H1 (cell line): ENCODE measurements at regions not wholly inside any gene's neighbourhood (a gene's known extent, or its start where the extent isn't known, plus 50 kb on each side); places are given as distances from the start of the nearest gene placed in this dataset.

ENCODE experiments used
- CTCF ChIA-PET: fragments of 300-600 bp; sonication (Branson Sonifier 250); formaldehyde crosslinking; loops from one replicate; lab custom pipeline; 2021; ENCODE audit not compliant: partially characterized antibody; lab: Charles Lee
- POLR2A ChIA-PET: fragments of 300-600 bp; sonication (Branson Sonifier 250); formaldehyde crosslinking; loops from one replicate; lab custom pipeline; 2021; ENCODE audit warnings: inconsistent platforms; ENCODE audit not compliant: partially characterized antibody; lab: Charles Lee
- DNase-seq, 2 experiments: peaks; one replicate each; pipeline versions ENCODE4 v3.0.0 to v3.0.0-alpha.2; 2010 to 2022; ENCODE audit warnings: low spot score in 2 of 2, low read depth in 1 of 2, mixed read lengths in 1 of 2
- FAIRE-seq: peaks from 2 replicates; lab custom pipeline; 2011; peaks lifted over from hg19 to GRCh38; lab: Jason Lieb, UNC
- H2AFZ ChIP-seq: 2 replicates; pipeline ENCODE4 v1.8.1; 2012; ENCODE audit warnings: low read length, inconsistent platforms
- H2AK5ac ChIP-seq: 2 replicates; pipeline ENCODE4 v1.6.1; 2013; ENCODE audit warnings: low read depth, low read length
- H2BK120ac ChIP-seq: replicated peaks from 2 replicates; pipeline ENCODE3; 2013; ENCODE audit warnings: low read depth, low read length, inconsistent platforms
- H2BK12ac ChIP-seq: 2 replicates; pipeline ENCODE4 v1.6.1; 2013; ENCODE audit warnings: low read depth, low read length
- H2BK15ac ChIP-seq: 2 replicates; pipeline ENCODE4 v1.6.1; 2013; ENCODE audit warnings: low read length
- H2BK20ac ChIP-seq: 2 replicates; pipeline ENCODE4 v1.6.1; 2013; ENCODE audit warnings: low read length
- H2BK5ac ChIP-seq: 2 replicates; pipeline ENCODE4 v1.6.1; 2013; ENCODE audit warnings: low read depth, low read length
- H3K14ac ChIP-seq: 2 replicates; pipeline ENCODE4 v1.6.1; 2013; ENCODE audit warnings: inconsistent platforms; ENCODE audit not compliant: insufficient read length
- H3K18ac ChIP-seq: 2 replicates; pipeline ENCODE4 v1.6.1; 2013; ENCODE audit warnings: low read length; ENCODE audit errors: extremely low read depth
- H3K23ac ChIP-seq: 2 replicates; pipeline ENCODE4 v1.6.1; 2013; ENCODE audit warnings: inconsistent platforms; ENCODE audit not compliant: insufficient read length
- H3K23me2 ChIP-seq: 2 replicates; pipeline ENCODE4 v1.6.1; 2013; ENCODE audit warnings: low read depth, low read length
- H3K27ac ChIP-seq: 2 replicates; pipeline ENCODE4 v1.6.1; 2011; ENCODE audit warnings: low read depth, low read length, inconsistent platforms
- H3K27me3 ChIP-seq, 4 experiments: replicated peaks in 1 of 4; 1 replicate in 1 of 4; 2 replicates in 3 of 4; pipeline versions ENCODE4 v1.6.1 to v1.8.1; 2011 to 2013; ENCODE audit warnings: low read length in 3 of 4, mild to moderate bottlenecking in 3 of 4, inconsistent platforms in 2 of 4, mixed read lengths in 2 of 4, moderate library complexity in 1 of 4; ENCODE audit not compliant: control insufficient read depth in 3 of 4, insufficient read depth in 3 of 4; ENCODE audit errors: extremely low read depth in 1 of 4
- H3K36me3 ChIP-seq, 4 experiments: 2 replicates each; pipeline versions ENCODE4 v1.6.1 to v1.8.1; 2011 to 2013; ENCODE audit warnings: mild to moderate bottlenecking in 4 of 4, low read length in 3 of 4, moderate library complexity in 2 of 4, control low read depth in 1 of 4, inconsistent platforms in 1 of 4; ENCODE audit not compliant: insufficient read depth in 4 of 4, control insufficient read depth in 2 of 4
- H3K4ac ChIP-seq: replicated peaks from 2 replicates; pipeline ENCODE3; 2013; ENCODE audit warnings: low read length, low read depth, mixed read lengths, inconsistent platforms; ENCODE audit not compliant: insufficient read length
- H3K4me1 ChIP-seq, 4 experiments: replicated peaks in 1 of 4; 1 replicate in 1 of 4; 2 replicates in 3 of 4; pipeline versions ENCODE4 v1.6.1 to v1.8.1; 2011 to 2013; ENCODE audit warnings: low read length in 3 of 4, inconsistent platforms in 2 of 4, mixed read lengths in 1 of 4; ENCODE audit not compliant: insufficient read depth in 4 of 4, control insufficient read depth in 3 of 4
- H3K4me2 ChIP-seq, 2 experiments: 2 replicates each; pipeline versions ENCODE4 v1.6.1 to v1.8.1; 2011 to 2013; ENCODE audit warnings: low read depth in 2 of 2, low read length in 2 of 2, control low read depth in 1 of 2, inconsistent platforms in 1 of 2, mild to moderate bottlenecking in 1 of 2; ENCODE audit not compliant: insufficient read depth in 1 of 2
- H3K4me3 ChIP-seq, 4 experiments: fragments of 200-600, 300-600 bp in 1 of 4; sonication (generic), shearing (Covaris generic), sonication (Bioruptor Twin) in 1 of 4; 2 replicates each; pipeline versions ENCODE4 v1.5.1 to v1.8.1; 2011 to 2016; ENCODE audit warnings: low read length in 4 of 4, low read depth in 3 of 4, control low read depth in 2 of 4, inconsistent platforms in 2 of 4, mild to moderate bottlenecking in 2 of 4, mixed read lengths in 1 of 4, moderate library complexity in 1 of 4; ENCODE audit not compliant: insufficient read depth in 2 of 4; ENCODE audit errors: extremely low read depth in 1 of 4
- H3K56ac ChIP-seq: replicated peaks from 2 replicates; pipeline ENCODE3; 2013; ENCODE audit warnings: low read depth, mild to moderate bottlenecking, mixed read lengths, low read length, inconsistent platforms; ENCODE audit not compliant: insufficient read length
- H3K79me1 ChIP-seq: 2 replicates; pipeline ENCODE4 v1.6.1; 2013; ENCODE audit warnings: low read depth, low read length, control low read depth
- H3K79me2 ChIP-seq, 2 experiments: 2 replicates each; pipeline versions ENCODE4 v1.6.1 to v1.8.1; 2012 to 2013; ENCODE audit warnings: low read length in 2 of 2, mild to moderate bottlenecking in 2 of 2, inconsistent platforms in 1 of 2; ENCODE audit not compliant: insufficient read depth in 2 of 2, control insufficient read depth in 1 of 2
- H3K9ac ChIP-seq, 4 experiments: replicated peaks in 1 of 4; 1 replicate in 1 of 4; 2 replicates in 3 of 4; pipeline versions ENCODE4 v1.6.1 to v1.8.1; 2011 to 2013; ENCODE audit warnings: low read depth in 3 of 4, low read length in 3 of 4, control low read depth in 2 of 4, mild to moderate bottlenecking in 2 of 4, moderate library complexity in 2 of 4, inconsistent platforms in 1 of 4; ENCODE audit errors: extremely low read depth in 1 of 4
- H3K9me3 ChIP-seq, 2 experiments: 2 replicates each; pipeline versions ENCODE4 v1.6.1 to v1.8.1; 2012 to 2013; ENCODE audit warnings: mild to moderate bottlenecking in 2 of 2, moderate library complexity in 2 of 2, control low read depth in 1 of 2, inconsistent platforms in 1 of 2, low read depth in 1 of 2, low read length in 1 of 2, mixed read lengths in 1 of 2; ENCODE audit not compliant: insufficient read depth in 2 of 2
- H4K20me1 ChIP-seq, 2 experiments: replicated peaks in 1 of 2; 2 replicates each; pipeline versions ENCODE3 to v1.8.1; 2011 to 2013; ENCODE audit warnings: inconsistent platforms in 2 of 2, low read length in 2 of 2, mild to moderate bottlenecking in 1 of 2; ENCODE audit not compliant: insufficient read depth in 2 of 2, control insufficient read depth in 1 of 2
- H4K5ac ChIP-seq: 2 replicates; pipeline ENCODE4 v1.6.1; 2013; ENCODE audit warnings: low read length, low read depth, mixed read lengths, inconsistent platforms; ENCODE audit not compliant: insufficient read length
- H4K8ac ChIP-seq: 2 replicates; pipeline ENCODE4 v1.8.0; 2013; ENCODE audit warnings: mild to moderate bottlenecking, moderate library complexity, low read length, inconsistent platforms; ENCODE audit not compliant: insufficient read depth; ENCODE audit errors: extremely low read depth
- H4K91ac ChIP-seq: replicated peaks from 2 replicates; pipeline ENCODE3; 2013; ENCODE audit warnings: low read length, mixed read lengths, inconsistent platforms; ENCODE audit not compliant: insufficient read length
- ASH2L ChIP-seq: fragments of 200-600, 300-600 bp; sonication (generic); IDR thresholded peaks from one replicate; pipeline ENCODE4 v1.7.1; 2017; ENCODE audit warnings: low read length
- BCL11A ChIP-seq, 2 experiments: IDR thresholded peaks; one replicate each; pipeline ENCODE4 v1.6.1; 2011; ENCODE audit warnings: low read depth in 2 of 2, low read length in 2 of 2, mild to moderate bottlenecking in 2 of 2
- CBX5 ChIP-seq: fragments of 300-800, 300-1000 bp; sonication (generic); IDR thresholded peaks from 2 replicates; pipeline ENCODE4 v1.7.1; 2016; ENCODE audit warnings: antibody characterized with exemption, low read length, low read depth
- EP300 ChIP-seq, 2 experiments: IDR thresholded peaks; 1 replicate in 1 of 2; 2 replicates in 1 of 2; pipeline ENCODE4 v1.6.1; 2011 to 2012; ENCODE audit warnings: low read depth in 2 of 2, low read length in 2 of 2, mild to moderate bottlenecking in 2 of 2, borderline replicate concordance in 1 of 2, inconsistent platforms in 1 of 2, moderate library complexity in 1 of 2
- JUND ChIP-seq: IDR thresholded peaks from 2 replicates; pipeline ENCODE4 v1.6.1; 2011; ENCODE audit warnings: mild to moderate bottlenecking, improper control_type of control experiment, low read length
- MAFK ChIP-seq: IDR thresholded peaks from 2 replicates; pipeline ENCODE4 v1.6.1; 2012; ENCODE audit warnings: low read depth, mild to moderate bottlenecking, improper control_type of control experiment, low read length
- NRF1 ChIP-seq: IDR thresholded peaks from 2 replicates; pipeline ENCODE4 v1.6.1; 2011; ENCODE audit warnings: mild to moderate bottlenecking, low read depth, low read length, improper control_type of control experiment
- SAP30 ChIP-seq: fragments of 300-600 bp; sonication (generic); IDR thresholded peaks from 2 replicates; pipeline ENCODE4 v1.7.1; 2012; ENCODE audit warnings: low read length, moderate library complexity, mild to moderate bottlenecking, inconsistent platforms; ENCODE audit not compliant: insufficient read depth, insufficient replicate concordance
- SIRT6 ChIP-seq: IDR thresholded peaks from one replicate; pipeline ENCODE4 v1.7.1; 2012; ENCODE audit warnings: low read length, inconsistent platforms
- SP1 ChIP-seq: IDR thresholded peaks from 2 replicates; pipeline ENCODE4 v1.6.1; 2011; ENCODE audit warnings: low read depth, low read length
- SRF ChIP-seq: IDR thresholded peaks from 2 replicates; pipeline ENCODE4 v1.6.1; 2011; ENCODE audit warnings: mild to moderate bottlenecking, low read depth, low read length, moderate library complexity
- SUZ12 ChIP-seq: fragments of 200-600 bp; sonication (generic); IDR thresholded peaks from 2 replicates; pipeline ENCODE4 v1.6.1; 2012; ENCODE audit warnings: mild to moderate bottlenecking, inconsistent platforms, low read length, moderate library complexity, mixed read lengths
- TAF7 ChIP-seq: optimal IDR thresholded peaks from 2 replicates; pipeline ENCODE3; 2011; ENCODE audit warnings: low read depth, mild to moderate bottlenecking, inconsistent platforms, low read length, moderate library complexity, borderline replicate concordance
- TEAD4 ChIP-seq: IDR thresholded peaks from 2 replicates; pipeline ENCODE4 v1.6.1; 2012; ENCODE audit warnings: low read depth, low read length, inconsistent platforms, mixed read lengths
- YY1 ChIP-seq: IDR thresholded peaks from 2 replicates; pipeline ENCODE4 v1.6.1; 2011; ENCODE audit warnings: low read depth, mild to moderate bottlenecking, low read length
- ZNF274 ChIP-seq: IDR thresholded peaks from 2 replicates; pipeline ENCODE4 v1.7.0; 2012; ENCODE audit warnings: low read length, borderline replicate concordance; ENCODE audit errors: extremely low read depth
- WGBS, 2 experiments: shearing (Covaris generic) in 1 of 2; methylation state at CpG; one replicate each; pipeline versions ENCODE4 v1.1.6 to v1.1.7; 2013 to 2015; ENCODE audit warnings: low lambda C conversion rate in 2 of 2, mixed read lengths in 2 of 2, inconsistent platforms in 1 of 2, low coverage in 1 of 2, missing lambda C conversion rate in 1 of 2; ENCODE audit not compliant: insufficient replicate concordance in 2 of 2, insufficient coverage in 1 of 2, insufficient read length in 1 of 2; ENCODE audit errors: extremely low coverage in 1 of 2, missing lambda C conversion rate in 1 of 2; 5-methylcytosine and 5-hydroxymethylcytosine counted together

GRCh38 chr14:26928019-26928418, 330.2 kb upstream of the NOVA1 start:
- no peak overlapping the region for H2AFZ ChIP-seq
- H3K14ac ChIP-seq: no peak overlapping the region
- no peak overlapping the region for H3K4me3 ChIP-seq
- TF ChIP-seq ASH2L (no peak), TEAD4 (no peak), MAFK (no peak), JUND (no peak), SP1 (no peak), BCL11A (IDR thresholded peaks at IDR 0.05; ENCODE audit: low read depth in 2 of 2, low read length in 2 of 2) (no peak), SAP30 (no peak), SRF (no peak), SIRT6 (no peak), EP300 (IDR thresholded peaks at IDR 0.05; ENCODE audit: borderline replicate concordance in 1 of 2, low read depth in 2 of 2, low read length in 2 of 2) (no peak), YY1 (no peak), SUZ12 (no peak), TAF7 (no peak), NRF1 (no peak), ZNF274 (no peak), CBX5 (no peak)

More at GRCh38 chr14:26928019-26928418, 330.2 kb upstream of the NOVA1 start:
- Histone ChIP-seq H3K23ac (no peak overlapping the region), H3K9ac (no peak overlapping the region), H2BK5ac (no peak overlapping the region), H3K27ac (no peak overlapping the region), H3K18ac (no peak overlapping the region), H3K9me3 (no peaks in the 10 kb centered on the region), H3K4me1 (peaks cover 0 to 6% (median 0%) of the 10 kb centered on the region in 4 experiments; a peak in 3 of 7 replicates), H2AK5ac (no peak overlapping the region), H3K36me3 (no peaks in the 10 kb centered on the region), H2BK120ac (peak overlapping the region; percentile 28), H2BK12ac (no peak overlapping the region), H2BK20ac (no peak overlapping the region), H4K5ac (no peak overlapping the region), H2BK15ac (no peak overlapping the region), H3K79me1 (no peaks in the 10 kb centered on the region), H3K4ac (no peak overlapping the region), H4K91ac (no peak overlapping the region), H3K27me3 (no peaks in the 10 kb centered on the region), H3K56ac (no peak overlapping the region), H3K4me2 (no peak overlapping the region), H4K20me1 (no peaks in the 10 kb centered on the region), H3K79me2 (no peaks in the 10 kb centered on the region), H4K8ac (no peak overlapping the region), H3K23me2 (no peaks in the 10 kb centered on the region)
- ChIA-PET POLR2A (no interaction called here), CTCF (interaction anchor here (1.4 kb wide), 1 partner anchor 11 kb away, joined by 3 read pairs; no protein-coding TSS in a partner anchor)
- DNase-seq: no peak
- no peak for FAIRE-seq
- WGBS, 2 experiments: 70% methylated on average over 2 of the region's 2 CpGs; no CpG with 5 or more reads in 1 of the 2 experiments
